ENCODE measurements at regions not wholly inside any gene's neighbourhood (a gene's known extent, or its start where the extent isn't known, plus 50 kb on each side); places are given as distances from the start of the nearest gene placed in this dataset.
"Not testable (repeated sequence)": the region's sequence is repeated elsewhere in the genome, so short reads cannot be mapped to it uniquely, and the experiment has no call there.

- no peaks in the 10 kb centered on the region for H3K9me3 ChIP-seq (ENCODE audit: insufficient read depth, low read length)
- H3K4me1 ChIP-seq (ENCODE audit: low read length): no peaks in the 10 kb centered on the region
- no peak overlapping the region for H2AFZ ChIP-seq (ENCODE audit: low read depth, low read length)
- H3K9ac ChIP-seq (ENCODE audit: low read length): no peak overlapping the region
- no peaks in the 10 kb centered on the region for H3K79me2 ChIP-seq (ENCODE audit: low read length)
- H3K4me2 ChIP-seq (ENCODE audit: low read length): no peak overlapping the region
- H3K4me3 ChIP-seq (ENCODE audit: low read length): no peak overlapping the region
- TF ChIP-seq EZH2phosphoT487 (IDR thresholded peaks at IDR 0.05; ENCODE audit: low read depth): no peak
- TF ChIP-seq CTCF (IDR thresholded peaks at IDR 0.05; ENCODE audit: low read depth, low read length): no peak
- H3K27me3 ChIP-seq (ENCODE audit: low read depth, low read length): no peaks in the 10 kb centered on the region; the same call in 1 of the 2 replicates
- no peak overlapping the region for H3K27ac ChIP-seq (ENCODE audit: low read length)
- H4K20me1 ChIP-seq (ENCODE audit: insufficient read depth, low read length): no peaks in the 10 kb centered on the region
- H3K36me3 ChIP-seq (replicated peaks; ENCODE audit: low read depth, low read length): no peaks in the 10 kb centered on the region
Observed at GRCh38 chr7:3117488-3118231, 74.0 kb upstream of the CARD11 start.

- not testable (repeated sequence) for H4K20me1 ChIP-seq (ENCODE audit: insufficient read depth, low read length); H3K36me3 ChIP-seq (replicated peaks; ENCODE audit: low read depth, low read length); H3K27me3 ChIP-seq (ENCODE audit: low read depth, low read length); H3K4me1 ChIP-seq (ENCODE audit: low read length); H3K4me3 ChIP-seq (ENCODE audit: low read length); H3K9me3 ChIP-seq (ENCODE audit: insufficient read depth, low read length); H3K4me2 ChIP-seq (ENCODE audit: low read length); H3K79me2 ChIP-seq (ENCODE audit: low read length); H3K27ac ChIP-seq (ENCODE audit: low read length); H2AFZ ChIP-seq (ENCODE audit: low read depth, low read length); H3K9ac ChIP-seq (ENCODE audit: low read length)
Observed at GRCh38 chr7:3119352-3119927, 75.8 kb upstream of the CARD11 start.

- H3K79me2 ChIP-seq (ENCODE audit: low read length): no peaks in the 10 kb centered on the region
- H3K27ac ChIP-seq (ENCODE audit: low read length): no peak overlapping the region
- no peaks in the 10 kb centered on the region; the same call in 1 of the 2 replicates for H3K27me3 ChIP-seq (ENCODE audit: low read depth, low read length)
- H4K20me1 ChIP-seq (ENCODE audit: insufficient read depth, low read length): no peaks in the 10 kb centered on the region
- no peaks in the 10 kb centered on the region for H3K4me1 ChIP-seq (ENCODE audit: low read length)
- H3K9me3 ChIP-seq (ENCODE audit: insufficient read depth, low read length): no peaks in the 10 kb centered on the region
- H3K36me3 ChIP-seq (replicated peaks; ENCODE audit: low read depth, low read length): no peaks in the 10 kb centered on the region
- no peak overlapping the region for H3K9ac ChIP-seq (ENCODE audit: low read length)
- H2AFZ ChIP-seq (ENCODE audit: low read depth, low read length): no peak overlapping the region
- no peak for TF ChIP-seq EZH2phosphoT487 (IDR thresholded peaks at IDR 0.05; ENCODE audit: low read depth)
- no peak for TF ChIP-seq CTCF (IDR thresholded peaks at IDR 0.05; ENCODE audit: low read depth, low read length)
- H3K4me2 ChIP-seq (ENCODE audit: low read length): no peak overlapping the region
- no peak overlapping the region for H3K4me3 ChIP-seq (ENCODE audit: low read length)
Observed at GRCh38 chr7:3119963-3120362, 76.3 kb upstream of the CARD11 start.

GRCh38 chr7:3120513-3120912 is 76.8 kb upstream of the CARD11 start:
- Histone ChIP-seq H3K9ac (ENCODE audit: low read length) (no peak overlapping the region), H3K4me3 (ENCODE audit: low read length) (no peak overlapping the region), H3K9me3 (ENCODE audit: insufficient read depth, low read length) (no peaks in the 10 kb centered on the region), H3K27ac (ENCODE audit: low read length) (no peak overlapping the region), H3K4me1 (ENCODE audit: low read length) (no peaks in the 10 kb centered on the region), H2AFZ (ENCODE audit: low read depth, low read length) (no peak overlapping the region), H3K27me3 (ENCODE audit: low read depth, low read length) (no peaks in the 10 kb centered on the region; the same call in 1 of the 2 replicates), H3K36me3 (replicated peaks; ENCODE audit: low read depth, low read length) (no peaks in the 10 kb centered on the region), H4K20me1 (ENCODE audit: insufficient read depth, low read length) (no peaks in the 10 kb centered on the region), H3K79me2 (ENCODE audit: low read length) (no peaks in the 10 kb centered on the region), H3K4me2 (ENCODE audit: low read length) (no peak overlapping the region)
- TF ChIP-seq EZH2phosphoT487 (IDR thresholded peaks at IDR 0.05; ENCODE audit: low read depth) (no peak), CTCF (IDR thresholded peaks at IDR 0.05; ENCODE audit: low read depth, low read length) (no peak)
